ENCODE measurements at regions not wholly inside any gene's neighbourhood (a gene's known extent, or its start where the extent isn't known, plus 50 kb on each side); places are given as distances from the start of the nearest gene placed in this dataset.

DNA sequence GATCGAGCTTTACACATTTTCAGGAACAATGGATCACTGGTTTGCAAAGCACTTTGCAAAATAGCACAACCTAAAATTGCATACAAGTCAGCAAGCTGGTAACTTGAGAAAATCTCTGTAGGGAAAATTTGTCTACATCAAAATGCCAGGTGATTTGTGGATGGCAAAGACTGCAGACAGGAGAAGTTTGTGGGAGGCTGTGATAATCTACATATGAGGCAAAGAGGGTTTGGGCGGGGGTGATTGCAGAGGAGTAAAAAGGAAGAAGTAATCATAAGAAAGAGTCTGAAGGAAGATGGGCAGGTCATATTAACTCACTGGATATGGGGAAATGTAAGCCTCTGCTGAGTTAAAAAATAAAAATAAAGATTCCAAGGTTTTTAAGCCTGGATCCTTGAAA lies 166.3 kb upstream of the STXBP5 start:
- TF ChIP-seq CTCF (conservative IDR thresholded peaks at IDR 0.05; ENCODE audit: low read depth, low read length): no peak
- no peak for TF ChIP-seq EZH2 (IDR thresholded peaks at IDR 0.05; ENCODE audit: low read length, unreplicated experiment)
- no peak for TF ChIP-seq EZH2phosphoT487 (IDR thresholded peaks at IDR 0.05; ENCODE audit: borderline replicate concordance, low read length)

Measured in PC-3 (cell line).